ENCODE measurements at regions not wholly inside any gene's neighbourhood (a gene's known extent, or its start where the extent isn't known, plus 50 kb on each side); places are given as distances from the start of the nearest gene placed in this dataset.

GRCh38 chr3:162195147-162195546, 698.5 kb downstream of the OTOL1 start:
- no peak overlapping the region for H3K4me3 ChIP-seq
- WGBS, 2 donors: 78 to 94% methylated on average over 3 of the region's 3 CpGs
- TF ChIP-seq, protein P1, sequence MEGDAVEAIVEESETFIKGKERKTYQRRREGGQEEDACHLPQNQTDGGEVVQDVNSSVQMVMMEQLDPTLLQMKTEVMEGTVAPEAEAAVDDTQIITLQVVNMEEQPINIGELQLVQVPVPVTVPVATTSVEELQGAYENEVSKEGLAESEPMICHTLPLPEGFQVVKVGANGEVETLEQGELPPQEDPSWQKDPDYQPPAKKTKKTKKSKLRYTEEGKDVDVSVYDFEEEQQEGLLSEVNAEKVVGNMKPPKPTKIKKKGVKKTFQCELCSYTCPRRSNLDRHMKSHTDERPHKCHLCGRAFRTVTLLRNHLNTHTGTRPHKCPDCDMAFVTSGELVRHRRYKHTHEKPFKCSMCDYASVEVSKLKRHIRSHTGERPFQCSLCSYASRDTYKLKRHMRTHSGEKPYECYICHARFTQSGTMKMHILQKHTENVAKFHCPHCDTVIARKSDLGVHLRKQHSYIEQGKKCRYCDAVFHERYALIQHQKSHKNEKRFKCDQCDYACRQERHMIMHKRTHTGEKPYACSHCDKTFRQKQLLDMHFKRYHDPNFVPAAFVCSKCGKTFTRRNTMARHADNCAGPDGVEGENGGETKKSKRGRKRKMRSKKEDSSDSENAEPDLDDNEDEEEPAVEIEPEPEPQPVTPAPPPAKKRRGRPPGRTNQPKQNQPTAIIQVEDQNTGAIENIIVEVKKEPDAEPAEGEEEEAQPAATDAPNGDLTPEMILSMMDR (IDR thresholded peaks at IDR 0.05; ENCODE audit: control extremely low read depth, extremely low read depth): no peak
- H3K9ac ChIP-seq (ENCODE audit: insufficient read depth in 1 of 2, low read length in 2 of 2): no peak overlapping the region
- H3K9me3 ChIP-seq (ENCODE audit: control insufficient read depth in 4 of 4, insufficient read depth in 3 of 4, low read length in 3 of 4): peaks cover 0 to 5% (median 0%) of the 10 kb centered on the region in 4 donors
- H3K27me3 ChIP-seq (ENCODE audit: control insufficient read depth in 3 of 3, insufficient read depth in 3 of 3, low read length in 2 of 3): no peaks in the 10 kb centered on the region
- no peak for DNase-seq
- peaks cover 0 to 3% (median 0%) of the 10 kb centered on the region in 5 donors for H3K4me1 ChIP-seq (ENCODE audit: control insufficient read depth in 5 of 5, insufficient read depth in 5 of 5, low read length in 5 of 5)
- no peaks in the 10 kb centered on the region for H3K36me3 ChIP-seq (ENCODE audit: control insufficient read depth in 4 of 4, insufficient read depth in 4 of 4, low read length in 4 of 4)
- ATAC-seq (ENCODE audit: insufficient read depth, low FRiP score): no peak
- no peak overlapping the region for H3K27ac ChIP-seq (ENCODE audit: low read depth in 1 of 2, low read length in 1 of 2)

DNA sequence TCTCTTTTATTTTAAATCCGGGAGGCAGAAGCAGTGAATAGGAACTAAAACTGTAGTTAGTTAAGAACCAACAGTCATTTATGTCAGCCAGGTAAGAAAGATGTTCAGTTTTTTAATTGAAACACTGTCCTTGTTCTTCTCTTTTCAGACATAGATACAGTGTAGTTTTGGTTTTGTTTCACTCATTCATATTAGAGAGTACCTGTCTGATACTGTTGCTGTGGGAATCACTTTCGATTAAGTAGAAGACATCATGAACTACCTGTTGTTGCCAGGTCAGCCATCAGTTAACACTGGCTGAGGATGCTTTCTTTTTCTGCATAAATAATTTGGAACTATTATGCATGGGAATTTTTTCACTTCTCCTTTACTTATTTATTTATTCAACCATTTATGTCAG, 700.4 kb downstream of the OTOL1 start:
- no peak overlapping the region for H3K4me3 ChIP-seq
- H3K4me1 ChIP-seq (ENCODE audit: control insufficient read depth in 5 of 5, insufficient read depth in 5 of 5, low read length in 5 of 5): peaks cover 0 to 13% (median 3%) of the 10 kb centered on the region in 5 donors
- H3K36me3 ChIP-seq (ENCODE audit: control insufficient read depth in 4 of 4, insufficient read depth in 4 of 4, low read length in 4 of 4): no peaks in the 10 kb centered on the region
- DNase-seq (no peak), ATAC-seq (ENCODE audit: insufficient read depth, low FRiP score) (no peak)
- no peaks in the 10 kb centered on the region for H3K9me3 ChIP-seq (ENCODE audit: control insufficient read depth in 4 of 4, insufficient read depth in 3 of 4, low read length in 3 of 4)
- TF ChIP-seq, protein P1 (IDR thresholded peaks at IDR 0.05; ENCODE audit: control extremely low read depth, extremely low read depth): no peak
- H3K27ac ChIP-seq (ENCODE audit: low read depth in 1 of 2, low read length in 1 of 2): no peak overlapping the region
- H3K27me3 ChIP-seq (ENCODE audit: control insufficient read depth in 3 of 3, insufficient read depth in 3 of 3, low read length in 2 of 3): peaks cover 0 to 2% (median 0%) of the 10 kb centered on the region in 3 donors
- 55 to 56% methylated on average over 2 of the region's 2 CpGs for WGBS, 2 donors
- H3K9ac ChIP-seq (ENCODE audit: insufficient read depth in 1 of 2, low read length in 2 of 2): no peak overlapping the region

- 50 to 69% methylated on average over 7 of the region's 7 CpGs for WGBS, 2 donors
- DNase-seq: peak; percentile 13 to 74 (median 66)
- TF ChIP-seq, protein P1 (IDR thresholded peaks at IDR 0.05; ENCODE audit: control extremely low read depth, extremely low read depth): no peak
- H3K4me3 ChIP-seq: no peak overlapping the region
- H3K4me1 ChIP-seq (ENCODE audit: control insufficient read depth in 5 of 5, insufficient read depth in 5 of 5, low read length in 5 of 5): peaks cover 0 to 10% (median 3%) of the 10 kb centered on the region in 5 donors
- H3K27me3 ChIP-seq (ENCODE audit: control insufficient read depth in 3 of 3, insufficient read depth in 3 of 3, low read length in 2 of 3): peaks cover 0 to 5% (median 5%) of the 10 kb centered on the region in 3 donors
- H3K9ac ChIP-seq (ENCODE audit: insufficient read depth in 1 of 2, low read length in 2 of 2): no peak overlapping the region
- no peak overlapping the region for H3K27ac ChIP-seq (ENCODE audit: low read depth in 1 of 2, low read length in 1 of 2)
- ATAC-seq (ENCODE audit: insufficient read depth, low FRiP score): no peak
- no peaks in the 10 kb centered on the region for H3K9me3 ChIP-seq (ENCODE audit: control insufficient read depth in 4 of 4, insufficient read depth in 3 of 4, low read length in 3 of 4)
- no peaks in the 10 kb centered on the region for H3K36me3 ChIP-seq (ENCODE audit: control insufficient read depth in 4 of 4, insufficient read depth in 4 of 4, low read length in 4 of 4)
Measured at GRCh38 chr3:162200836-162201235, 704.2 kb downstream of the OTOL1 start.

GRCh38 chr3:162206648-162207047, 710.0 kb downstream of the OTOL1 start:
- DNase-seq (no peak), ATAC-seq (ENCODE audit: insufficient read depth, low FRiP score) (no peak)
- H3K9ac ChIP-seq (ENCODE audit: insufficient read depth in 1 of 2, low read length in 2 of 2): no peak overlapping the region
- TF ChIP-seq, protein P1 (IDR thresholded peaks at IDR 0.05; ENCODE audit: control extremely low read depth, extremely low read depth): no peak
- H3K4me3 ChIP-seq: no peak overlapping the region
- H3K4me1 ChIP-seq (ENCODE audit: control insufficient read depth in 5 of 5, insufficient read depth in 5 of 5, low read length in 5 of 5): no peaks in the 10 kb centered on the region
- 86 to 87% methylated on average over 1 of the region's 1 CpG for WGBS, 2 donors
- H3K27me3 ChIP-seq (ENCODE audit: control insufficient read depth in 3 of 3, insufficient read depth in 3 of 3, low read length in 2 of 3): peaks cover 0 to 33% (median 31%) of the 10 kb centered on the region in 3 donors
- no peaks in the 10 kb centered on the region for H3K9me3 ChIP-seq (ENCODE audit: control insufficient read depth in 4 of 4, insufficient read depth in 3 of 4, low read length in 3 of 4)
- no peaks in the 10 kb centered on the region for H3K36me3 ChIP-seq (ENCODE audit: control insufficient read depth in 4 of 4, insufficient read depth in 4 of 4, low read length in 4 of 4)
- no peak overlapping the region for H3K27ac ChIP-seq (ENCODE audit: low read depth in 1 of 2, low read length in 1 of 2)
